SK-N-SH (cell line): ENCODE measurements at regions not wholly inside any gene's neighbourhood (a gene's known extent, or its start where the extent isn't known, plus 50 kb on each side); places are given as distances from the start of the nearest gene placed in this dataset.

Source experiments
- MXI1 ChIP-seq: IDR thresholded peaks from 2 replicates; pipeline ENCODE4 v1.6.1; 2012; ENCODE audit warnings: mild to moderate bottlenecking, low read depth, low read length, improper control_type of control experiment
- POLR2AphosphoS5 ChIP-seq: IDR thresholded peaks from 2 replicates; pipeline ENCODE4 v1.6.1; 2012; ENCODE audit warnings: low read depth, low read length
- RAD21 ChIP-seq: IDR thresholded peaks from 2 replicates; pipeline ENCODE4 v1.6.1; 2012; ENCODE audit warnings: mild to moderate bottlenecking, low read length
- RCOR1 ChIP-seq: fragments of 150-350 bp; IDR thresholded peaks from 2 replicates; pipeline ENCODE4 v1.6.1; 2017; ENCODE audit warnings: antibody characterized with exemption, low read length
- SMC3 ChIP-seq: IDR thresholded peaks from 2 replicates; pipeline ENCODE4 v1.6.1; 2012; ENCODE audit warnings: low read depth, low read length, improper control_type of control experiment
- TEAD4 ChIP-seq: IDR thresholded peaks from 2 replicates; pipeline ENCODE4 v1.4.0; 2012; ENCODE audit warnings: mild to moderate bottlenecking, borderline replicate concordance; ENCODE audit not compliant: insufficient read depth
- USF1 ChIP-seq: IDR thresholded peaks from 2 replicates; pipeline ENCODE4 v1.4.0; 2012; ENCODE audit warnings: low read depth, borderline replicate concordance
- USF2 ChIP-seq: fragments of 150-350 bp; IDR thresholded peaks from 2 replicates; pipeline ENCODE4 v1.6.1; 2017; ENCODE audit warnings: antibody characterized with exemption, low read length, low read depth, borderline replicate concordance
- TF ChIP-seq, protein P1 (sequence below): fragments of 200-600 bp; sonication (generic); IDR thresholded peaks from 2 replicates; pipeline ENCODE4 v1.6.1; 2017; ENCODE audit warnings: antibody characterized with exemption, mild to moderate bottlenecking, moderate library complexity
- TF ChIP-seq, protein P2 (sequence below): IDR thresholded peaks from 2 replicates; pipeline ENCODE4 v1.4.0; 2012; ENCODE audit warnings: low read depth, borderline replicate concordance

- TF ChIP-seq USF2 (no peak), SMC3 (no peak), POLR2AphosphoS5 (no peak), TEAD4 (no peak), USF1 (no peak), MXI1 (no peak), RAD21 (no peak), RCOR1 (no peak)
- TF ChIP-seq, protein P1, sequence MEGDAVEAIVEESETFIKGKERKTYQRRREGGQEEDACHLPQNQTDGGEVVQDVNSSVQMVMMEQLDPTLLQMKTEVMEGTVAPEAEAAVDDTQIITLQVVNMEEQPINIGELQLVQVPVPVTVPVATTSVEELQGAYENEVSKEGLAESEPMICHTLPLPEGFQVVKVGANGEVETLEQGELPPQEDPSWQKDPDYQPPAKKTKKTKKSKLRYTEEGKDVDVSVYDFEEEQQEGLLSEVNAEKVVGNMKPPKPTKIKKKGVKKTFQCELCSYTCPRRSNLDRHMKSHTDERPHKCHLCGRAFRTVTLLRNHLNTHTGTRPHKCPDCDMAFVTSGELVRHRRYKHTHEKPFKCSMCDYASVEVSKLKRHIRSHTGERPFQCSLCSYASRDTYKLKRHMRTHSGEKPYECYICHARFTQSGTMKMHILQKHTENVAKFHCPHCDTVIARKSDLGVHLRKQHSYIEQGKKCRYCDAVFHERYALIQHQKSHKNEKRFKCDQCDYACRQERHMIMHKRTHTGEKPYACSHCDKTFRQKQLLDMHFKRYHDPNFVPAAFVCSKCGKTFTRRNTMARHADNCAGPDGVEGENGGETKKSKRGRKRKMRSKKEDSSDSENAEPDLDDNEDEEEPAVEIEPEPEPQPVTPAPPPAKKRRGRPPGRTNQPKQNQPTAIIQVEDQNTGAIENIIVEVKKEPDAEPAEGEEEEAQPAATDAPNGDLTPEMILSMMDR, result no peak
- TF ChIP-seq, protein P2, sequence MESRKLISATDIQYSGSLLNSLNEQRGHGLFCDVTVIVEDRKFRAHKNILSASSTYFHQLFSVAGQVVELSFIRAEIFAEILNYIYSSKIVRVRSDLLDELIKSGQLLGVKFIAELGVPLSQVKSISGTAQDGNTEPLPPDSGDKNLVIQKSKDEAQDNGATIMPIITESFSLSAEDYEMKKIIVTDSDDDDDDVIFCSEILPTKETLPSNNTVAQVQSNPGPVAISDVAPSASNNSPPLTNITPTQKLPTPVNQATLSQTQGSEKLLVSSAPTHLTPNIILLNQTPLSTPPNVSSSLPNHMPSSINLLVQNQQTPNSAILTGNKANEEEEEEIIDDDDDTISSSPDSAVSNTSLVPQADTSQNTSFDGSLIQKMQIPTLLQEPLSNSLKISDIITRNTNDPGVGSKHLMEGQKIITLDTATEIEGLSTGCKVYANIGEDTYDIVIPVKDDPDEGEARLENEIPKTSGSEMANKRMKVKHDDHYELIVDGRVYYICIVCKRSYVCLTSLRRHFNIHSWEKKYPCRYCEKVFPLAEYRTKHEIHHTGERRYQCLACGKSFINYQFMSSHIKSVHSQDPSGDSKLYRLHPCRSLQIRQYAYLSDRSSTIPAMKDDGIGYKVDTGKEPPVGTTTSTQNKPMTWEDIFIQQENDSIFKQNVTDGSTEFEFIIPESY, result no peak
Measured at GRCh38 chr7:116386674-116387073, 112.9 kb upstream of the CAV2 start.
